ENCODE measurements at regions not wholly inside any gene's neighbourhood (a gene's known extent, or its start where the extent isn't known, plus 50 kb on each side); places are given as distances from the start of the nearest gene placed in this dataset.

- no peak overlapping the region for H3K27ac ChIP-seq (ENCODE audit: low read depth, low read length)
- WGBS, 2 experiments (ENCODE audit: extremely low coverage in 1 of 2, insufficient coverage in 1 of 2, insufficient read length in 1 of 2, insufficient replicate concordance in 2 of 2, low coverage in 1 of 2, low lambda C conversion rate in 2 of 2, missing lambda C conversion rate in 1 of 2): 71% methylated on average over 2 of the region's 2 CpGs; no CpG with 5 or more reads in 1 of the 2 experiments
- H3K9ac ChIP-seq (replicated peaks in 1 of 4; ENCODE audit: extremely low read depth in 1 of 4, low read depth in 3 of 4, low read length in 3 of 4): no peak overlapping the region
- H2BK120ac ChIP-seq (replicated peaks; ENCODE audit: low read depth, low read length): no peak overlapping the region
- H3K23ac ChIP-seq (ENCODE audit: insufficient read length): no peak overlapping the region
- no peaks in the 10 kb centered on the region for H4K20me1 ChIP-seq (replicated peaks in 1 of 2; ENCODE audit: control insufficient read depth in 1 of 2, insufficient read depth in 2 of 2, low read length in 2 of 2)
- POLR2A ChIA-PET (ENCODE audit: partially characterized antibody): no interaction called here
- no peaks in the 10 kb centered on the region for H3K36me3 ChIP-seq (ENCODE audit: control insufficient read depth in 2 of 4, insufficient read depth in 4 of 4, low read length in 3 of 4)
- H2BK12ac ChIP-seq (ENCODE audit: low read depth, low read length): no peak overlapping the region
- no peak for FAIRE-seq
- H4K91ac ChIP-seq (replicated peaks; ENCODE audit: insufficient read length, low read length): no peak overlapping the region
- no peak overlapping the region for H3K4me3 ChIP-seq (ENCODE audit: extremely low read depth in 1 of 4, insufficient read depth in 2 of 4, low read depth in 3 of 4, low read length in 4 of 4)
- no peak overlapping the region for H3K14ac ChIP-seq (ENCODE audit: insufficient read length)
- no peaks in the 10 kb centered on the region for H3K4me1 ChIP-seq (replicated peaks in 1 of 4; ENCODE audit: control insufficient read depth in 3 of 4, insufficient read depth in 4 of 4, low read length in 3 of 4)
- H2BK20ac ChIP-seq (ENCODE audit: low read length): no peak overlapping the region
- no peak overlapping the region for H3K18ac ChIP-seq (ENCODE audit: extremely low read depth, low read length)
- no peak overlapping the region for H4K5ac ChIP-seq (ENCODE audit: insufficient read length, low read depth, low read length)
- peak overlapping the region; percentile 35; the same call in 1 of the 2 replicates for H4K8ac ChIP-seq (ENCODE audit: extremely low read depth, insufficient read depth, low read length)
- H3K27me3 ChIP-seq (replicated peaks in 1 of 4; ENCODE audit: control insufficient read depth in 3 of 4, extremely low read depth in 1 of 4, insufficient read depth in 3 of 4, low read length in 3 of 4): no peaks in the 10 kb centered on the region
- H3K56ac ChIP-seq (replicated peaks; ENCODE audit: insufficient read length, low read depth, low read length): no peak overlapping the region
- no peak overlapping the region for H2BK5ac ChIP-seq (ENCODE audit: low read depth, low read length)
- no peak overlapping the region for H3K4ac ChIP-seq (replicated peaks; ENCODE audit: insufficient read length, low read depth, low read length)
- no peaks in the 10 kb centered on the region for H3K23me2 ChIP-seq (ENCODE audit: low read depth, low read length)
- no peaks in the 10 kb centered on the region for H3K9me3 ChIP-seq (ENCODE audit: insufficient read depth in 2 of 2, low read depth in 1 of 2, low read length in 1 of 2)
- 0 out of 2 replicates have a peak overlapping the region, but pooled peaks have one; percentile 33 for H2AFZ ChIP-seq (ENCODE audit: low read length)
- no peak overlapping the region for H2AK5ac ChIP-seq (ENCODE audit: low read depth, low read length)
- H3K79me2 ChIP-seq (ENCODE audit: control insufficient read depth in 1 of 2, insufficient read depth in 2 of 2, low read length in 2 of 2): no peaks in the 10 kb centered on the region
- CTCF ChIA-PET (ENCODE audit: partially characterized antibody): interaction anchor here (1.3 kb wide), 1 partner anchor 31 kb away, joined by 4 read pairs; no protein-coding TSS in a partner anchor
- no peak overlapping the region for H2BK15ac ChIP-seq (ENCODE audit: low read length)
- no peak overlapping the region for H3K4me2 ChIP-seq (ENCODE audit: insufficient read depth in 1 of 2, low read depth in 2 of 2, low read length in 2 of 2)
- DNase-seq (ENCODE audit: low read depth in 1 of 2, low spot score in 2 of 2): no peak
- H3K79me1 ChIP-seq (ENCODE audit: low read depth, low read length): no peaks in the 10 kb centered on the region
- TF ChIP-seq KDM4A (IDR thresholded peaks at IDR 0.05; ENCODE audit: low read depth, low read length, severe bottlenecking): no peak
- no peak for TF ChIP-seq E2F6 (IDR thresholded peaks at IDR 0.05)
- no peak for TF ChIP-seq SRF (IDR thresholded peaks at IDR 0.05; ENCODE audit: low read depth, low read length)
- TF ChIP-seq SAP30 (IDR thresholded peaks at IDR 0.05; ENCODE audit: insufficient read depth, insufficient replicate concordance, low read length): no peak
- TF ChIP-seq CHD1 (IDR thresholded peaks at IDR 0.05; ENCODE audit: low read depth, low read length): no peak
- no peak for TF ChIP-seq CEBPB (IDR thresholded peaks at IDR 0.05; ENCODE audit: low read depth, low read length)
- TF ChIP-seq CBX5 (IDR thresholded peaks at IDR 0.05; ENCODE audit: low read depth, low read length): no peak
- TF ChIP-seq JUN (IDR thresholded peaks at IDR 0.05; ENCODE audit: low read depth, low read length): no peak
- no peak for TF ChIP-seq EGR1 (IDR thresholded peaks at IDR 0.05; ENCODE audit: borderline replicate concordance, low read depth, low read length)
- TF ChIP-seq RXRA (IDR thresholded peaks at IDR 0.05; ENCODE audit: insufficient read depth, low read depth, low read length): no peak
- TF ChIP-seq SP4 (IDR thresholded peaks at IDR 0.05; ENCODE audit: low read length): no peak
- no peak for TF ChIP-seq SP2 (IDR thresholded peaks at IDR 0.05; ENCODE audit: low read length)
- no peak for TF ChIP-seq EZH2 (IDR thresholded peaks at IDR 0.05; ENCODE audit: low read depth, low read length, severe bottlenecking)
- TF ChIP-seq ATF3 (IDR thresholded peaks at IDR 0.05; ENCODE audit: insufficient read depth, low read depth, low read length): no peak
Observed at GRCh38 chr1:60235275-60235674, 161.7 kb upstream of the C1orf87 start.
